Fibroblast of peridontal ligament (primary cell): ENCODE measurements at regions not wholly inside any gene's neighbourhood (a gene's known extent, or its start where the extent isn't known, plus 50 kb on each side); places are given as distances from the start of the nearest gene placed in this dataset.

Experiments used
- DNase-seq: peaks from one replicate; pipeline ENCODE4 v3.0.0-alpha.2; 2010; ENCODE audit errors: extremely low read depth

GRCh38 chr15:99440551-99441443 is 125.0 kb upstream of the MEF2A start:
- no peak for DNase-seq

- DNase-seq, result no peak
Observed at GRCh38 chr15:99441444-99441800, 124.4 kb upstream of the MEF2A start.

GRCh38 chr15:99441871-99442251 is 123.9 kb upstream of the MEF2A start:
- DNase-seq, result no peak

GRCh38 chr15:99442252-99442897 is 123.4 kb upstream of the MEF2A start:
- peak; percentile 96 for DNase-seq

GRCh38 chr15:99443056-99443756 is 122.6 kb upstream of the MEF2A start:
- DNase-seq, result no peak

- peak; percentile 54 for DNase-seq
Observed at GRCh38 chr15:99443768-99444446, 121.9 kb upstream of the MEF2A start.

GRCh38 chr15:99445272-99445850 is 120.4 kb upstream of the MEF2A start:
- DNase-seq, result no peak

- DNase-seq, result no peak
Observed at GRCh38 chr15:99446565-99447496, 119.0 kb upstream of the MEF2A start.

- no peak for DNase-seq
Observed at GRCh38 chr15:99447497-99448371, 118.0 kb upstream of the MEF2A start.

GRCh38 chr15:99449514-99449913 is 116.3 kb upstream of the MEF2A start:
- DNase-seq, result no peak

GRCh38 chr15:99450896-99451358 is 114.9 kb upstream of the MEF2A start:
- DNase-seq, result no peak

GRCh38 chr15:99451484-99451883 is 114.3 kb upstream of the MEF2A start:
- no peak for DNase-seq

- no peak for DNase-seq
Observed at GRCh38 chr15:99452010-99452409, 113.8 kb upstream of the MEF2A start.

- no peak for DNase-seq
Observed at GRCh38 chr15:99452728-99453636, 112.8 kb upstream of the MEF2A start.

GRCh38 chr15:99453637-99454030 is 112.2 kb upstream of the MEF2A start:
- DNase-seq, result no peak

GRCh38 chr15:99454107-99454809 is 111.5 kb upstream of the MEF2A start:
- no peak for DNase-seq

- DNase-seq, result peak; percentile 85
Observed at GRCh38 chr15:99454941-99455788, 110.6 kb upstream of the MEF2A start.
